DMS79 (cell line): ENCODE measurements at regions not wholly inside any gene's neighbourhood (a gene's known extent, or its start where the extent isn't known, plus 50 kb on each side); places are given as distances from the start of the nearest gene placed in this dataset.

Experiments used
- DNase-seq: peaks from one replicate; lab custom pipeline; 2025; lab: John Stamatoyannopoulos, UW

DNA sequence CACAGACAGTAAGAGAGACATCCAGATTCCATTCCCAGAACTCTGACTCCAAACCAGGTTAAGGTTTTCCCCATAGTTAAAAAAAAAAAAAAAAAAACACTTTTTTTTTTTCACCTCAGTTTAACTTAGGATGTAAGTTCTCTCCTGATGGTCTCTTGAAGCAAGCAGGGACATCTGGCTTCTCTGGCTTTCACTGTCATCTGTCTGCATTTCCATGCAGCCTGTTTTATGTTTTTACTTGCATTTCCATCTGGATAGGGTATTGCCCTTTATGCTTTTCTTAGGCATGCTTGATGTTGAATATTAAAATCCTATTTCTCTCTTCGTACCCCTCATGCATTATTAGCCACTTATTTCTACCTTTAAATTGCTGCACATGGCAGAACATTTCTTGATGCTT lies 135.3 kb upstream of the WWC1 start:
- no peak for DNase-seq

GRCh38 chr5:168157141-168157540 lies 134.3 kb upstream of the WWC1 start:
- DNase-seq, result no peak

GRCh38 chr5:168159425-168159824 lies 132.0 kb upstream of the WWC1 start:
- DNase-seq, result no peak

DNA sequence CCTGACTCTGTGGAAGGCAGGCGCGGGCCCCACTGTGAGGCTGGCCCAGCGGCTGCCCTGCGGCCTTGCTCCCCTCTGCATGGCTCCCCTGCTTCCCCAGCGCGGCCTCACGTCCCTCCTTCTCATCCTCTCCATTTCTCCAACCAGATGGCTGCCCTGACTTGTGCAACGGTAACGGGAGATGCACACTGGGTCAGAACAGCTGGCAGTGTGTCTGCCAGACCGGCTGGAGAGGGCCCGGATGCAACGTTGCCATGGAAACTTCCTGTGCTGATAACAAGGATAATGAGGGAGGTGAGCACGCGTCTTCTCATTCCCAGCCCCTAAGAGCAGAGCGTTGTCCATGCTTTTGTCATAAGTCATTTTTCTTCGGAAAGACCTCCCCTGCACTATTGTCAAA lies 129.0 kb upstream of the WWC1 start:
- DNase-seq, result no peak

DNA sequence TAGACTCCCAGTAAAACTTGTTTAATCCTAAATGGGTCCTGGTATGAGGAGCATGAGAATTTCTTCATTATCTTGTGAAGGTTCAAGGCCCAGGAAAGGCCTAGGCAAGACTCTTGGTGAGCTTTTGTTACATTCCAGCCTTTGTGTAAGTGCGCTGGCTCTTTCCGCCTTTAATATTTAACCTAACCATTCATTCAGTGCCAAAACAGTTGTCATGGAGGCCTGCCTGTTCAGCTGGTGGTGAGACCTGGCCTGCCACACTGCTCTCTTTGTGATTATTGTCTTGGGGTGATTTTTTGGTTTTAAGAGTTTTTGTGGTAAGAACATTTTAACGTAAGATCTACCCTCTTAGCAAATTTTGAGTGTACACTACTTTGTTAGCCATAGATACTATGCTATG lies 127.5 kb upstream of the WWC1 start:
- DNase-seq, result no peak

GRCh38 chr5:168165221-168165914 lies 126.1 kb upstream of the WWC1 start:
- no peak for DNase-seq

- DNase-seq, result no peak
These were observed 125.5 kb upstream of the WWC1 start for GRCh38 chr5:168165977-168166376.

DNA sequence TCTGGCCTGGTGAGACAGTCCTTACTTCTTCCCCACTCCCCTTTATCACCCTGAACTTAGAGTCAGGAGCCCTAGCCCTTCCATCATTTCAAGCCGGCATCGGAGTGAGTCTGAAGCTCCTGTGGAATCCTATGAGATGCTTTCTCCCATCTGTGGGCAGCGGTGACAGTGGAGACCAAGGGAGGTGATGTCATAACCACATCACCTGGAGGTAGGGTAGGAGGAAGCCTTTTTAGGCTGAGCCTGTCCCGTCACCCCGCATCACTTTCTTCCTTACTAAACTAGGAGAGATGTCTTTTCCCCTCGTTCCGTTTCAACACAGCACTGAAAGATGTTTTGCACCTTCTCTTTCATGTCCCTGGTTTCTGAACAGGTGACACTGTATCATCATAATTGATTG lies 124.1 kb upstream of the WWC1 start:
- DNase-seq, result no peak

- no peak for DNase-seq
These were observed 122.3 kb upstream of the WWC1 start for GRCh38 chr5:168168978-168169698.

GRCh38 chr5:168169791-168170190 lies 121.7 kb upstream of the WWC1 start:
- DNase-seq, result no peak

GRCh38 chr5:168171901-168172759 lies 119.3 kb upstream of the WWC1 start:
- no peak for DNase-seq

- DNase-seq, result no peak
These were observed 118.7 kb upstream of the WWC1 start for GRCh38 chr5:168172760-168173223.

DNA sequence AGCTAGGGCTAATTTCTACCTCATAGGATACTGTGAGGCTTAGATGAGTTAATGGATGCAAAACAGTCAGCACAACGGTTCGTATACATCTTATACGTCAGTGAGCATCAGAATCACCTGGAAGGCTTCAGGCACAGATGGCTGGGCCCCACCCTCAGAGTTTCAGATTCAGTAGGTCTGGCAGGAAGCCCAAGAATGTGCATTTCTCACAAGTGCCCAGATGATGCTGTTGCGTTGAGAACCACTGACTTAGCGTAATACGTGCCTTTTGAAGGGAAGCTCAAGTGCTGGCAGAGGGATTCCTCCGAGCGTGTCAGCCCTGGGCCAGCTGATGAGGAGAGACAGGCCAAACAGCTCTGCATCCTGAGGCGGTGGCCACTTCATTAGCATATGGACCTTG lies 117.1 kb upstream of the WWC1 start:
- no peak for DNase-seq

GRCh38 chr5:168176251-168176650 lies 115.2 kb upstream of the WWC1 start:
- no peak for DNase-seq

GRCh38 chr5:168176941-168177340 lies 114.5 kb upstream of the WWC1 start:
- DNase-seq, result no peak

DNA sequence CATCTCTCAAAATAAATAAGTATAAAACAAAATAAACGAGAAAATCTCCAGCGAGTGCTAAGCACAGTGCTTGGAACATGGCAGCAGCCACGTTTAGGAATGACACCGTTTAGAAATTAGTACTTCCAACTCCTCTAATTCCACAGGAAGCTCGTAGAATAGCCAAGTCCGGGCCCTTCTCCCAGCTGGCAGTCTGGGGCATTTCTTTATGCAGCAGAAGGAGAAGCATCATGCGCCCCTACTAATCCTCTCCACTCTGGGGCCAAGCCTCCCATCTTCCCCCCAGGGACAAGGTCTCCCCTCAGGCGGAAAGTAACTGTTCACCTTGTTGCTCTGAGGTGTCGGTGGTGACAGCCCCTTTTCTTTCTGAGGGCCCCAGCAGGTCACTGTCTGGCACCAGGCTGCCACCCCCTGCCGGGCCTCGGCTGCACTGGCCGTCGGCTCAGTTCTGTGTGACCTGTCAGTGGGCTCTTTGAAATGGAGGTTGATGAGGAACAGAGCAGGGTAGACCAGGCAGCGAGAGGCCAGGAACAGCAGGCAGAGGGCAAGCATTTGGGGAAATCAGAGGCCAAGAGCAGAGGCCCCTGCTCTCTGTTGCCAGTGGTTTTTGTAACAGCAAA lies 113.5 kb upstream of the WWC1 start:
- DNase-seq, result no peak

- DNase-seq, result no peak
These were observed 112.3 kb upstream of the WWC1 start for GRCh38 chr5:168179192-168179593.

DNA sequence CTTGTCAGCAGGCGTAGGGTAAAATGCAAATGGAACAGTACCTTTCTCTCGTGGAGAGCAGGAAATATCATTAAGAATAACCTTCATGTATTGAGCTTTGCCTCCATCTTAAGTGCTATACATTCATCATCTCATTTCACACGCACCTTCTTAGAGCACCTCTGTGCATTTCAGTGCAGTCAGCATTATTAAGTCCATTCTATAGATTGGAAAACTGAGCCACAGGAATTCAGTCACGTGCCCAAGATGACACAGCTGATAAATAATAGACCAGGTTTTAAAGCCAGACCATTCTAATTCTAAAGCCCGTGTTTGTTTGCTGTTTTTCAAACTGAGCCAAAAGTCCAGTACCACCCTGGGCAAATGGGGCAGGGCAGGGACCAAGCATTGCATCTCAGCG lies 109.2 kb upstream of the WWC1 start:
- DNase-seq, result no peak

DNA sequence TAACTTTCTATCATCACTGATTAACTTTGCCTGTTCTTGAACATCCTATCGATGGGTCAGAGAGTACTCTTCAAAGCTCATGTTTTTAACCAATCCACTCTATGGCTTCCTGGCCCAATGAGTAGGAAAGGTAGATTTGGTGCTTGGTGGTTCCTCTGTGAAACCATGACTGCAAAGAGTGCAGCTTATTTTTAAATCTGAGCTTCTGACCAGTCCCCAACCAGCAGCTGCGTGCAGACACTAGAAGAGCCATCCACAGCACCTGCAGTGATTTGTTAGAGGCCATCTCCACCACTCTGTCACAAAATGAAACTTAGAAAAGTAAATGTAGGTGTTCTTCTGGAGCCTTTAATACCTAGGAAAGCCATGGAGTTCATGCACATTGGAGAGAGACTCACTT lies 107.3 kb upstream of the WWC1 start:
- no peak for DNase-seq

GRCh38 chr5:168186289-168187074 lies 105.0 kb upstream of the WWC1 start:
- no peak for DNase-seq

DNA sequence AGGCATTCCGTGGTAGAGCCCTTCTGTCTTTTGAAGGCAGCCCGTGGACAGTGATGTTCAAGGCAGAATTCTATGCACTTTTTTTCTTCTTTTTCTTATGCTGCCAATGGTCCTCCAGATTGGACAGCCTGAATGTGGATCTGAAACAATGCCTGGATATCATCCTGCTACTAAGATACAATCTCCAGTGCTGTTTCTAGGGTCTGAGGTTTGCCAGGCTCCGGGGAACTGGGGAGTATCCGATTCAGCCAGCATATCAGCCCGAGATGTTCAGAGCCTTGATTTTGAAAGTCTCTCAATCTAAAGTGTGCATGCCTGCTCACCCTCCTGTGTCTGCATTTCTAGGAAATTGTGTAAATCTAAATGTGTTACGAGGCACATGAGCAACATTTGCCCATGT lies 103.8 kb upstream of the WWC1 start:
- no peak for DNase-seq

GRCh38 chr5:168188182-168188581 lies 103.3 kb upstream of the WWC1 start:
- no peak for DNase-seq
